ENCODE measurements at regions not wholly inside any gene's neighbourhood (a gene's known extent, or its start where the extent isn't known, plus 50 kb on each side); places are given as distances from the start of the nearest gene placed in this dataset.
"Not testable (repeated sequence)": the region's sequence is repeated elsewhere in the genome, so short reads cannot be mapped to it uniquely, and the experiment has no call there.

GRCh38 chr3:96491023-96491422 lies 323.4 kb upstream of the EPHA6 start:
- no peak for DNase-seq

- DNase-seq: no peak
These were observed 322.5 kb upstream of the EPHA6 start for GRCh38 chr3:96491868-96492267.

GRCh38 chr3:96510334-96510733 lies 304.1 kb upstream of the EPHA6 start:
- no peak for DNase-seq

- DNase-seq: no peak
These were observed 277.2 kb upstream of the EPHA6 start for GRCh38 chr3:96537165-96537564.

- no peak for DNase-seq
These were observed 276.2 kb upstream of the EPHA6 start for GRCh38 chr3:96538186-96538585.

GRCh38 chr3:96548073-96548472 lies 266.3 kb upstream of the EPHA6 start:
- no peak for DNase-seq

- DNase-seq: no peak
These were observed 237.5 kb upstream of the EPHA6 start for GRCh38 chr3:96576935-96577334.

- no peak for DNase-seq
These were observed 230.3 kb upstream of the EPHA6 start for GRCh38 chr3:96584066-96584465.

GRCh38 chr3:96606865-96607264 lies 207.5 kb upstream of the EPHA6 start:
- not testable (repeated sequence) for DNase-seq

GRCh38 chr3:96619475-96619874 lies 194.9 kb upstream of the EPHA6 start:
- no peak for DNase-seq

GRCh38 chr3:96622878-96623277 lies 191.5 kb upstream of the EPHA6 start:
- DNase-seq: no peak

- DNase-seq: no peak
These were observed 183.3 kb upstream of the EPHA6 start for GRCh38 chr3:96631050-96631449.

GRCh38 chr3:96646596-96646995 lies 167.8 kb upstream of the EPHA6 start:
- DNase-seq: no peak

- DNase-seq: no peak
These were observed 156.7 kb upstream of the EPHA6 start for GRCh38 chr3:96657710-96658109.

- not testable (repeated sequence) for DNase-seq
These were observed 142.4 kb upstream of the EPHA6 start for GRCh38 chr3:96671861-96672595.

GRCh38 chr3:96677156-96677555 lies 137.2 kb upstream of the EPHA6 start:
- DNase-seq: no peak

- DNase-seq: no peak
These were observed 136.1 kb upstream of the EPHA6 start for GRCh38 chr3:96678325-96678724.

GRCh38 chr3:96700322-96701315 lies 113.8 kb upstream of the EPHA6 start:
- DNase-seq: no peak

GRCh38 chr3:96705895-96706294 lies 108.5 kb upstream of the EPHA6 start:
- no peak for DNase-seq

GRCh38 chr3:96706509-96706908 lies 107.9 kb upstream of the EPHA6 start:
- no peak for DNase-seq

- no peak for DNase-seq
These were observed 102.6 kb upstream of the EPHA6 start for GRCh38 chr3:96711816-96712215.

- no peak for DNase-seq
These were observed 101.6 kb upstream of the EPHA6 start for GRCh38 chr3:96712792-96713191.

- no peak for DNase-seq
These were observed 94.5 kb upstream of the EPHA6 start for GRCh38 chr3:96719921-96720320.

GRCh38 chr3:96731031-96731430 lies 83.4 kb upstream of the EPHA6 start:
- DNase-seq: no peak
